ENCODE measurements at regions not wholly inside any gene's neighbourhood (a gene's known extent, or its start where the extent isn't known, plus 50 kb on each side); places are given as distances from the start of the nearest gene placed in this dataset.

DNA sequence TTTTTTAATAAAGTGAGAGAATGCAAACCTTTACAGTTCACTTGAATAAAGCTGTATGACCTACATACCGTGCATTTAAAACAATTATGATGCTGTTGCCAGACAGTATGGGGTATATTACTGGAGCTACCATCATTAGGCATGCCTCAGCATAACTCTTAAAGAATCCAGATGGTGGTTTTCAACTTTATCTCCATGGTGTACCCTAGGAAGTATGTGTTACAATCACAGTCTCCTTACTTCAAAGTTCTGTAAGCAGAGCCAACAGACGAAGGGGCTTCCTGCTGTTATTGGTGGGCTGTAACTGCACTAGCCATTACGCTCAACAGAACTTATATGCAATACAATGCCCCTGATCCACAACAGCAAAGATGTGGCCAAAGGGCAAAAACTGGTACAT is 803.3 kb downstream of the DTWD2 start:
- TF ChIP-seq CTCF (IDR thresholded peaks at IDR 0.05) (no peak), EZH2phosphoT487 (IDR thresholded peaks at IDR 0.05) (no peak), EZH2 (IDR thresholded peaks at IDR 0.05) (no peak)
- H3K9me3 Mint-ChIP-seq = no peaks in the 10 kb centered on the region
- no peaks in the 10 kb centered on the region for H3K27me3 ChIP-seq
- H4K20me1 ChIP-seq (ENCODE audit: low read depth) = no peaks in the 10 kb centered on the region
- no peaks in the 10 kb centered on the region for H3K36me3 ChIP-seq
- no peak overlapping the region for H3K9ac ChIP-seq
- no peak overlapping the region for H3K27ac ChIP-seq
- H3K4me3 ChIP-seq = no peak overlapping the region
- no peaks in the 10 kb centered on the region for H3K9me3 ChIP-seq (ENCODE audit: low read depth)
- H2AFZ ChIP-seq (replicated peaks) = no peak overlapping the region
- no peak overlapping the region for H3K4me3 Mint-ChIP-seq
- no peak for DNase-seq (ENCODE audit: low spot score)
- no peaks in the 10 kb centered on the region for H3K27me3 Mint-ChIP-seq (ENCODE audit: insufficient read depth, low read depth)
- no peaks in the 10 kb centered on the region for H3K36me3 Mint-ChIP-seq
- H3K4me1 Mint-ChIP-seq = peaks cover 10% of the 10 kb centered on the region
- no peak overlapping the region for H3K4me2 ChIP-seq
- H3K4me1 ChIP-seq = no peaks in the 10 kb centered on the region
- H3F3A ChIP-seq (ENCODE audit: low read depth) = no peaks in the 10 kb centered on the region
- H3K27ac Mint-ChIP-seq = no peak overlapping the region
- no peaks in the 10 kb centered on the region for H3K79me2 ChIP-seq (ENCODE audit: low read depth)

DNA sequence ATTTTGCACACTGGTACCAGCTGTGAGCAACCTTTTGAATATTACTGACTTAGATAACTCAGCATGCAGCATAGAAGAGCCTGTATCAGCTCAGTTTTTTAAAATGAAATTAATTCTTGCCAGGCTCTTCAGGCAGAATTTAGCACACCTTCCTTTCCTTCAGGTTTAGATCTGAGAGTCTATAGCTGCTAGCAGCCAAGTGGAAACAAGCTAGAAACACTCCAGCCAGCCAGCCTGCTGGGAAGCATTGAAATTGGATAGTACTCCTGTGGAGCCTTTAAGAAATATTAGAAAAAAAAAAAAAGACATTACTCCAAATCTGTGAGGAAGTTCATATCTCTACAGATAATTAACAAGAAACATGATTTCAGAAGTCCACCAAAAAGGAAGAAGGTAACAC is 812.2 kb downstream of the DTWD2 start:
- Histone ChIP-seq H3K9ac (no peak overlapping the region), H3K4me1 (no peaks in the 10 kb centered on the region), H3K79me2 (ENCODE audit: low read depth) (no peaks in the 10 kb centered on the region), H3K27ac (no peak overlapping the region), H2AFZ (replicated peaks) (no peak overlapping the region), H3K27me3 (no peaks in the 10 kb centered on the region), H3K4me3 (no peak overlapping the region), H3F3A (ENCODE audit: low read depth) (no peaks in the 10 kb centered on the region), H3K9me3 (ENCODE audit: low read depth) (no peaks in the 10 kb centered on the region), H3K36me3 (no peaks in the 10 kb centered on the region), H3K4me2 (no peak overlapping the region), H4K20me1 (ENCODE audit: low read depth) (no peaks in the 10 kb centered on the region)
- Mint-ChIP-seq H3K27me3 (ENCODE audit: insufficient read depth, low read depth) (no peaks in the 10 kb centered on the region), H3K36me3 (peaks cover 2% of the 10 kb centered on the region), H3K9me3 (peaks cover 8% of the 10 kb centered on the region), H3K27ac (no peak overlapping the region), H3K4me3 (no peak overlapping the region), H3K4me1 (peaks cover 11% of the 10 kb centered on the region)
- no peak for DNase-seq (ENCODE audit: low spot score)
- TF ChIP-seq CTCF (IDR thresholded peaks at IDR 0.05) (no peak), EZH2phosphoT487 (IDR thresholded peaks at IDR 0.05) (no peak), EZH2 (IDR thresholded peaks at IDR 0.05) (no peak)

- H3F3A ChIP-seq (ENCODE audit: low read depth) = no peaks in the 10 kb centered on the region
- H3K27ac ChIP-seq = no peak overlapping the region
- H3K9ac ChIP-seq = no peak overlapping the region
- H3K79me2 ChIP-seq (ENCODE audit: low read depth) = no peaks in the 10 kb centered on the region
- H3K9me3 ChIP-seq (ENCODE audit: low read depth) = no peaks in the 10 kb centered on the region
- TF ChIP-seq EZH2 (IDR thresholded peaks at IDR 0.05) (no peak), CTCF (IDR thresholded peaks at IDR 0.05) (no peak), EZH2phosphoT487 (IDR thresholded peaks at IDR 0.05) (no peak)
- no peak overlapping the region for H3K4me2 ChIP-seq
- Mint-ChIP-seq H3K9me3 (peaks cover 8% of the 10 kb centered on the region), H3K4me3 (no peak overlapping the region), H3K36me3 (peaks cover 2% of the 10 kb centered on the region), H3K27me3 (ENCODE audit: insufficient read depth, low read depth) (no peaks in the 10 kb centered on the region), H3K4me1 (peaks cover 11% of the 10 kb centered on the region), H3K27ac (no peak overlapping the region)
- H3K4me3 ChIP-seq = no peak overlapping the region
- no peaks in the 10 kb centered on the region for H4K20me1 ChIP-seq (ENCODE audit: low read depth)
- H3K27me3 ChIP-seq = no peaks in the 10 kb centered on the region
- no peak for DNase-seq (ENCODE audit: low spot score)
- H3K4me1 ChIP-seq = no peaks in the 10 kb centered on the region
- no peak overlapping the region for H2AFZ ChIP-seq (replicated peaks)
- H3K36me3 ChIP-seq = no peaks in the 10 kb centered on the region
These were observed 813.7 kb downstream of the DTWD2 start for GRCh38 chr5:118174671-118175070.

GRCh38 chr5:118173340-118173739 is 815.0 kb downstream of the DTWD2 start:
- H3K27ac Mint-ChIP-seq = no peak overlapping the region
- Histone ChIP-seq H3K36me3 (no peaks in the 10 kb centered on the region), H3K4me2 (no peak overlapping the region), H4K20me1 (ENCODE audit: low read depth) (no peaks in the 10 kb centered on the region), H3K79me2 (ENCODE audit: low read depth) (no peaks in the 10 kb centered on the region), H3K9me3 (ENCODE audit: low read depth) (no peaks in the 10 kb centered on the region), H3K27me3 (no peaks in the 10 kb centered on the region), H3F3A (ENCODE audit: low read depth) (no peaks in the 10 kb centered on the region), H3K27ac (no peak overlapping the region), H3K9ac (no peak overlapping the region), H3K4me3 (no peak overlapping the region), H3K4me1 (no peaks in the 10 kb centered on the region), H2AFZ (replicated peaks) (no peak overlapping the region)
- H3K4me1 Mint-ChIP-seq = peaks cover 11% of the 10 kb centered on the region
- peaks cover 2% of the 10 kb centered on the region for H3K36me3 Mint-ChIP-seq
- H3K4me3 Mint-ChIP-seq = no peak overlapping the region
- no peaks in the 10 kb centered on the region for H3K27me3 Mint-ChIP-seq (ENCODE audit: insufficient read depth, low read depth)
- no peak for DNase-seq (ENCODE audit: low spot score)
- H3K9me3 Mint-ChIP-seq = peaks cover 5% of the 10 kb centered on the region
- TF ChIP-seq EZH2phosphoT487 (IDR thresholded peaks at IDR 0.05) (no peak), EZH2 (IDR thresholded peaks at IDR 0.05) (no peak), CTCF (IDR thresholded peaks at IDR 0.05) (no peak)

All from neural progenitor cell (in vitro differentiated cells).